ENCODE measurements at regions not wholly inside any gene's neighbourhood (a gene's known extent, or its start where the extent isn't known, plus 50 kb on each side); places are given as distances from the start of the nearest gene placed in this dataset.

GRCh38 chr3:69462022-69462825 is 76.3 kb upstream of the FRMD4B start:
- no peak for TF ChIP-seq CTCF (IDR thresholded peaks at IDR 0.05)
- no peak for TF ChIP-seq EP300 (IDR thresholded peaks at IDR 0.05)

All from stomach (tissue), 4 donors.